ENCODE measurements at regions not wholly inside any gene's neighbourhood (a gene's known extent, or its start where the extent isn't known, plus 50 kb on each side); places are given as distances from the start of the nearest gene placed in this dataset.

DNA sequence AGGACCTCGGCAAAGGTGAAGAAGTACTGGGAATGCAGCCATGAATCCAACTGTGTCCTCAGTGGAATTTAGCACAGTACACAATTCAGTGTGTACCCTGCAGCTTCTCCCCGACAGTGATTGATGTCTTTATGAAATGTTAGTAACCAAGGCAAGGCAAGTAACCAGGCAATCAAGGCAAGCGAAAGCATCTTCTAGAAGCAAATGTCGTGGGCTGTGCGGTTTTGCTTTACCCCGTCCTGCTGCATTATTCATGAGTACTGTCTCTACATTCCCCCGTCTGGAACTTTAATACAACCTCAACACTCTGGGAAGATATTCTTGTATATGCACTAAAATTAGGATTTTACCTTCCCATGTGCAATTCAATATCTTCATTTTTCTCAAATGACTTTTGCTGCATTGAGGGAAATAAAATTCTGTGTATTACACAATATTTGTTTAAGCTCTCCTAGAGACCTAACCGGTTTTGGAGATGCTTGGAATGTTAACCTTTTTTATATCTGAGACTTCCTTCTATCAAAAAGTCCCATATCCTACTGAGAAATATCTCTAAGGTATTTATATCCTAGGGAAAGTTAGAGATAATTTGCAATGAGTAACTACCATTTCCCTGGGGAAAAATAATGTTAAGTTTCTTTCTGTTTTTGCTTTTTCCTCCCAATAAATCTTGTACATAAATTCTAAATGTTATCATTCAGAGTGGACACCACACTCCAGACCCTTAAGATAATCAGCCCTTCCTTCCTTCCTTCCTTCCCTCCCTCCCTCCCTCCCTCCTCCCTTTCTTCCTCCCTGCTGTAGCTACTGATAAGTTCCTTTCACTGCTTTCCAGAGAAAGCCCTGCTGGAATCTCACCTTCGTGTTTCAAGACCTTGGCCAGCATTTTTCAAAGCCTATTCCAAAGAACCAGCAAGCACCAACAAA, 51.9 kb upstream of the ADORA2B start:
- in situ Hi-C loops (cut with HindIII; ENCODE audit: low pct_unique_long_range_greater_than_20kb, low sequenced_read_pairs) (no loop called here), intact Hi-C loops (cut with micrococcal nuclease; ENCODE audit: unreplicated experiment) (no loop called here)
- no peak for TF ChIP-seq TCF7L2 (IDR thresholded peaks at IDR 0.05; ENCODE audit: low read depth, low read length)
- TF ChIP-seq SIN3A (IDR thresholded peaks at IDR 0.05; ENCODE audit: borderline replicate concordance, insufficient read depth, low read depth, low read length), result no peak
- TF ChIP-seq, protein P1, sequence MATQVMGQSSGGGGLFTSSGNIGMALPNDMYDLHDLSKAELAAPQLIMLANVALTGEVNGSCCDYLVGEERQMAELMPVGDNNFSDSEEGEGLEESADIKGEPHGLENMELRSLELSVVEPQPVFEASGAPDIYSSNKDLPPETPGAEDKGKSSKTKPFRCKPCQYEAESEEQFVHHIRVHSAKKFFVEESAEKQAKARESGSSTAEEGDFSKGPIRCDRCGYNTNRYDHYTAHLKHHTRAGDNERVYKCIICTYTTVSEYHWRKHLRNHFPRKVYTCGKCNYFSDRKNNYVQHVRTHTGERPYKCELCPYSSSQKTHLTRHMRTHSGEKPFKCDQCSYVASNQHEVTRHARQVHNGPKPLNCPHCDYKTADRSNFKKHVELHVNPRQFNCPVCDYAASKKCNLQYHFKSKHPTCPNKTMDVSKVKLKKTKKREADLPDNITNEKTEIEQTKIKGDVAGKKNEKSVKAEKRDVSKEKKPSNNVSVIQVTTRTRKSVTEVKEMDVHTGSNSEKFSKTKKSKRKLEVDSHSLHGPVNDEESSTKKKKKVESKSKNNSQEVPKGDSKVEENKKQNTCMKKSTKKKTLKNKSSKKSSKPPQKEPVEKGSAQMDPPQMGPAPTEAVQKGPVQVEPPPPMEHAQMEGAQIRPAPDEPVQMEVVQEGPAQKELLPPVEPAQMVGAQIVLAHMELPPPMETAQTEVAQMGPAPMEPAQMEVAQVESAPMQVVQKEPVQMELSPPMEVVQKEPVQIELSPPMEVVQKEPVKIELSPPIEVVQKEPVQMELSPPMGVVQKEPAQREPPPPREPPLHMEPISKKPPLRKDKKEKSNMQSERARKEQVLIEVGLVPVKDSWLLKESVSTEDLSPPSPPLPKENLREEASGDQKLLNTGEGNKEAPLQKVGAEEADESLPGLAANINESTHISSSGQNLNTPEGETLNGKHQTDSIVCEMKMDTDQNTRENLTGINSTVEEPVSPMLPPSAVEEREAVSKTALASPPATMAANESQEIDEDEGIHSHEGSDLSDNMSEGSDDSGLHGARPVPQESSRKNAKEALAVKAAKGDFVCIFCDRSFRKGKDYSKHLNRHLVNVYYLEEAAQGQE (IDR thresholded peaks at IDR 0.05; ENCODE audit: insufficient read depth in 1 of 2, low read depth in 2 of 2, low read length in 1 of 2), result no peak
- TF ChIP-seq, protein P2, sequence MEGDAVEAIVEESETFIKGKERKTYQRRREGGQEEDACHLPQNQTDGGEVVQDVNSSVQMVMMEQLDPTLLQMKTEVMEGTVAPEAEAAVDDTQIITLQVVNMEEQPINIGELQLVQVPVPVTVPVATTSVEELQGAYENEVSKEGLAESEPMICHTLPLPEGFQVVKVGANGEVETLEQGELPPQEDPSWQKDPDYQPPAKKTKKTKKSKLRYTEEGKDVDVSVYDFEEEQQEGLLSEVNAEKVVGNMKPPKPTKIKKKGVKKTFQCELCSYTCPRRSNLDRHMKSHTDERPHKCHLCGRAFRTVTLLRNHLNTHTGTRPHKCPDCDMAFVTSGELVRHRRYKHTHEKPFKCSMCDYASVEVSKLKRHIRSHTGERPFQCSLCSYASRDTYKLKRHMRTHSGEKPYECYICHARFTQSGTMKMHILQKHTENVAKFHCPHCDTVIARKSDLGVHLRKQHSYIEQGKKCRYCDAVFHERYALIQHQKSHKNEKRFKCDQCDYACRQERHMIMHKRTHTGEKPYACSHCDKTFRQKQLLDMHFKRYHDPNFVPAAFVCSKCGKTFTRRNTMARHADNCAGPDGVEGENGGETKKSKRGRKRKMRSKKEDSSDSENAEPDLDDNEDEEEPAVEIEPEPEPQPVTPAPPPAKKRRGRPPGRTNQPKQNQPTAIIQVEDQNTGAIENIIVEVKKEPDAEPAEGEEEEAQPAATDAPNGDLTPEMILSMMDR (IDR thresholded peaks at IDR 0.05), result no peak
- TF ChIP-seq POLR2AphosphoS5 (IDR thresholded peaks at IDR 0.05; ENCODE audit: low read depth, low read length), result no peak
- H3K4me3 ChIP-seq (ENCODE audit: low read depth in 2 of 2, low read length in 2 of 2), result no peak overlapping the region
- peaks cover 2% of the 10 kb centered on the region; the same call in 1 of the 2 replicates for H3K4me1 ChIP-seq (ENCODE audit: control insufficient read depth, insufficient read depth, low read length)
- H3K36me3 ChIP-seq (ENCODE audit: control insufficient read depth, insufficient read depth, low read length), result no peaks in the 10 kb centered on the region
- ATAC-seq (no peak), DNase-seq (ENCODE audit: low read depth, low spot score) (no peak)
- CTCF ChIA-PET, result no interaction called here
- H3K27me3 ChIP-seq (ENCODE audit: control insufficient read depth, insufficient read depth, low read length), result no peaks in the 10 kb centered on the region
- BruUV-seq (replicated peaks), result no TSS peak
- no peak overlapping the region for H3K27ac ChIP-seq (ENCODE audit: low read length)
- POLR2A ChIA-PET, result no interaction called here
- no peaks in the 10 kb centered on the region for H3K9me3 ChIP-seq (ENCODE audit: control insufficient read depth, insufficient read depth, low read depth, low read length)

DNA sequence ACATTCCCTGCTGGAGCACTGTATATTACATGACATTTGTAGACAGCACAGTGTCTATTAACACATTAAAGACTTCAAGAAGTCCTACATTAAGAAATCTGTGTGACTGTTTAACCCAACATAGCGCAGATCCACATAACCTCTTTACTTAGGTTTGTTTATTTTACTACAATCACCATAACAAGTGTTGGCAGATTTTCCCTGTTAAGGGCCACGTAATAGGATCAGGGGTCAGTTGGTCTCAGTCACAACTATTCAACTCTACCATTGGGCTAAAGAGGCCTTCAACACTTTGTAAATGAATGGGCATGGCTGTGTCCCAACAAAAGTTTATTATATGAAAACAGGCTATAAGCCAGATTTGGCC, 51.3 kb upstream of the ADORA2B start:
- BruUV-seq (replicated peaks), result no TSS peak
- no peaks in the 10 kb centered on the region for H3K9me3 ChIP-seq (ENCODE audit: control insufficient read depth, insufficient read depth, low read depth, low read length)
- ChIA-PET POLR2A (no interaction called here), CTCF (no interaction called here)
- in situ Hi-C loops (cut with HindIII; ENCODE audit: low pct_unique_long_range_greater_than_20kb, low sequenced_read_pairs), result no loop called here
- TF ChIP-seq, protein P2 (IDR thresholded peaks at IDR 0.05), result no peak
- TF ChIP-seq SIN3A (IDR thresholded peaks at IDR 0.05; ENCODE audit: borderline replicate concordance, insufficient read depth, low read depth, low read length), result no peak
- H3K4me3 ChIP-seq (ENCODE audit: low read depth in 2 of 2, low read length in 2 of 2), result no peak overlapping the region
- ATAC-seq (no peak), DNase-seq (ENCODE audit: low read depth, low spot score) (no peak)
- H3K36me3 ChIP-seq (ENCODE audit: control insufficient read depth, insufficient read depth, low read length), result no peaks in the 10 kb centered on the region
- H3K4me1 ChIP-seq (ENCODE audit: control insufficient read depth, insufficient read depth, low read length), result peaks cover 2% of the 10 kb centered on the region; the same call in 1 of the 2 replicates
- H3K27me3 ChIP-seq (ENCODE audit: control insufficient read depth, insufficient read depth, low read length), result no peaks in the 10 kb centered on the region
- intact Hi-C loops (cut with micrococcal nuclease; ENCODE audit: unreplicated experiment), result no loop called here
- no peak overlapping the region for H3K27ac ChIP-seq (ENCODE audit: low read length)
